IPS-15b (cell line): ENCODE measurements at regions not wholly inside any gene's neighbourhood (a gene's known extent, or its start where the extent isn't known, plus 50 kb on each side); places are given as distances from the start of the nearest gene placed in this dataset.

Experiments
- H3K27me3 ChIP-seq: one replicate; pipeline ENCODE4 v1.6.1; 2013; ENCODE audit warnings: low read length; ENCODE audit not compliant: control insufficient read depth, insufficient read depth
- H3K36me3 ChIP-seq: one replicate; pipeline ENCODE4 v1.6.1; 2013; ENCODE audit warnings: low read length; ENCODE audit not compliant: control insufficient read depth, insufficient read depth
- H3K4me1 ChIP-seq: one replicate; pipeline ENCODE4 v1.6.1; 2013; ENCODE audit warnings: mild to moderate bottlenecking, low read length; ENCODE audit not compliant: control insufficient read depth, insufficient read depth
- H3K4me3 ChIP-seq: one replicate; pipeline ENCODE4 v1.5.1; 2013; ENCODE audit warnings: low read depth, low read length
- H3K9ac ChIP-seq: one replicate; pipeline ENCODE4 v1.6.1; 2013; ENCODE audit warnings: low read depth, mild to moderate bottlenecking, low read length
- H3K9me3 ChIP-seq: one replicate; pipeline ENCODE4 v1.6.1; 2013; ENCODE audit warnings: mild to moderate bottlenecking, low read length; ENCODE audit not compliant: control insufficient read depth, insufficient read depth

GRCh38 chr5:2455878-2456277, 295.6 kb downstream of the IRX2 start:
- no peaks in the 10 kb centered on the region for H3K36me3 ChIP-seq
- no peaks in the 10 kb centered on the region for H3K27me3 ChIP-seq
- no peak overlapping the region for H3K9ac ChIP-seq
- H3K4me1 ChIP-seq = no peaks in the 10 kb centered on the region
- no peaks in the 10 kb centered on the region for H3K9me3 ChIP-seq
- no peak overlapping the region for H3K4me3 ChIP-seq

- H3K9ac ChIP-seq = no peak overlapping the region
Measured at GRCh38 chr5:2454876-2455275, 296.6 kb downstream of the IRX2 start.

GRCh38 chr5:2453781-2454180, 297.7 kb downstream of the IRX2 start:
- Histone ChIP-seq H3K27me3 (no peaks in the 10 kb centered on the region), H3K4me3 (no peak overlapping the region), H3K9ac (no peak overlapping the region), H3K36me3 (no peaks in the 10 kb centered on the region), H3K9me3 (no peaks in the 10 kb centered on the region), H3K4me1 (no peaks in the 10 kb centered on the region)

More at GRCh38 chr5:2454876-2455275, 296.6 kb downstream of the IRX2 start:
- no peaks in the 10 kb centered on the region for H3K4me1 ChIP-seq
- no peaks in the 10 kb centered on the region for H3K27me3 ChIP-seq
- H3K9me3 ChIP-seq = no peaks in the 10 kb centered on the region
- no peaks in the 10 kb centered on the region for H3K36me3 ChIP-seq
- no peak overlapping the region for H3K4me3 ChIP-seq

- no peaks in the 10 kb centered on the region for H3K27me3 ChIP-seq
- H3K4me3 ChIP-seq = no peak overlapping the region
- H3K36me3 ChIP-seq = no peaks in the 10 kb centered on the region
- no peak overlapping the region for H3K9ac ChIP-seq
- H3K4me1 ChIP-seq = no peaks in the 10 kb centered on the region
- H3K9me3 ChIP-seq = no peaks in the 10 kb centered on the region
Measured at GRCh38 chr5:2451100-2451499, 300.4 kb downstream of the IRX2 start.

GRCh38 chr5:2442496-2443354, 308.8 kb downstream of the IRX2 start:
- no peaks in the 10 kb centered on the region for H3K4me1 ChIP-seq
- H3K27me3 ChIP-seq = no peaks in the 10 kb centered on the region
- H3K4me3 ChIP-seq = no peak overlapping the region
- H3K36me3 ChIP-seq = no peaks in the 10 kb centered on the region
- no peak overlapping the region for H3K9ac ChIP-seq
- no peaks in the 10 kb centered on the region for H3K9me3 ChIP-seq

- Histone ChIP-seq H3K36me3 (no peaks in the 10 kb centered on the region), H3K27me3 (no peaks in the 10 kb centered on the region), H3K9me3 (no peaks in the 10 kb centered on the region), H3K4me3 (no peak overlapping the region), H3K4me1 (no peaks in the 10 kb centered on the region), H3K9ac (no peak overlapping the region)
Measured at GRCh38 chr5:2441495-2442180, 309.8 kb downstream of the IRX2 start.

GRCh38 chr5:2439608-2440007, 311.9 kb downstream of the IRX2 start:
- Histone ChIP-seq H3K4me3 (no peak overlapping the region), H3K9me3 (no peaks in the 10 kb centered on the region), H3K27me3 (no peaks in the 10 kb centered on the region), H3K36me3 (no peaks in the 10 kb centered on the region), H3K4me1 (no peaks in the 10 kb centered on the region), H3K9ac (no peak overlapping the region)

GRCh38 chr5:2433086-2433485, 318.4 kb downstream of the IRX2 start:
- no peak overlapping the region for H3K9ac ChIP-seq
- peaks cover 10% of the 10 kb centered on the region for H3K9me3 ChIP-seq
- no peaks in the 10 kb centered on the region for H3K36me3 ChIP-seq
- no peak overlapping the region for H3K4me3 ChIP-seq
- H3K27me3 ChIP-seq = no peaks in the 10 kb centered on the region
- no peaks in the 10 kb centered on the region for H3K4me1 ChIP-seq

GRCh38 chr5:2432076-2432920, 319.2 kb downstream of the IRX2 start:
- peaks cover 10% of the 10 kb centered on the region for H3K9me3 ChIP-seq
- H3K4me3 ChIP-seq = no peak overlapping the region
- H3K27me3 ChIP-seq = no peaks in the 10 kb centered on the region
- no peaks in the 10 kb centered on the region for H3K36me3 ChIP-seq
- no peaks in the 10 kb centered on the region for H3K4me1 ChIP-seq
- H3K9ac ChIP-seq = no peak overlapping the region

- Histone ChIP-seq H3K4me1 (no peaks in the 10 kb centered on the region), H3K9ac (no peak overlapping the region), H3K4me3 (no peak overlapping the region), H3K36me3 (no peaks in the 10 kb centered on the region), H3K27me3 (no peaks in the 10 kb centered on the region), H3K9me3 (peaks cover 10% of the 10 kb centered on the region)
Measured at GRCh38 chr5:2430606-2431005, 320.9 kb downstream of the IRX2 start.

GRCh38 chr5:2427983-2428382, 323.5 kb downstream of the IRX2 start:
- Histone ChIP-seq H3K9me3 (peaks cover 10% of the 10 kb centered on the region), H3K36me3 (no peaks in the 10 kb centered on the region), H3K4me3 (no peak overlapping the region), H3K9ac (no peak overlapping the region), H3K27me3 (no peaks in the 10 kb centered on the region), H3K4me1 (no peaks in the 10 kb centered on the region)
